ENCODE measurements at regions not wholly inside any gene's neighbourhood (a gene's known extent, or its start where the extent isn't known, plus 50 kb on each side); places are given as distances from the start of the nearest gene placed in this dataset.

DNA sequence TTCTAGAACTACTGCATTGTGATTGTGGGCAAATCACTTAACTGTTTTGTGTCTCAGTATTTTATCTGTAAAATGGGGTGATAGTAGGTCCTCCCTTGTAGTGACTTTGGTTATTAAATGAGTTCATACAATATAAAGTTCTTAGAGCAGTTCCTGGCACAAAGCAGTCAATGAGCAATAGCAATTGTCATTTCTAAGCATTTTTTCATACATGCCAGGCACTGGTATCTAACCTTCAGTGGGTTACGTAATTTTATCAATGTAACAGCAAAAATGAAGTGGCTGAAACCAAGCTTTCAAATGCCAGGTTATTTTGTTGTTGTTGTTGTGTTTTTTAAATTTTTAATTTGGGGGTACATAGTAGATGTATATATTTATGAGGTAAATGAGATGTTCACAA is 401.9 kb downstream of the MEIS1 start:
- Histone ChIP-seq H3K23ac (ENCODE audit: low read length in 2 of 2) (no peak overlapping the region), H3K79me1 (replicated peaks; ENCODE audit: low read length, poor library complexity, severe bottlenecking) (no peaks in the 10 kb centered on the region), H3K36me3 (ENCODE audit: control insufficient read depth in 1 of 2, insufficient read depth in 2 of 2, low read depth in 1 of 2, low read length in 2 of 2) (no peaks in the 10 kb centered on the region), H3K27me3 (ENCODE audit: control insufficient read depth in 1 of 2, insufficient read depth in 1 of 2, low read length in 2 of 2) (no peaks in the 10 kb centered on the region), H2AFZ (ENCODE audit: low read depth, low read length) (no peak overlapping the region), H2BK5ac (ENCODE audit: low read depth, low read length, poor library complexity, severe bottlenecking) (no peak overlapping the region), H3K27ac (ENCODE audit: low read length, poor library complexity, severe bottlenecking) (no peak overlapping the region), H4K91ac (ENCODE audit: low read length) (no peak overlapping the region), H3K4me1 (ENCODE audit: control insufficient read depth, insufficient read depth, low read depth, low read length) (peaks cover 1% of the 10 kb centered on the region), H3K4me3 (ENCODE audit: insufficient read depth in 1 of 2, low read depth in 1 of 2, low read length in 2 of 2) (no peak overlapping the region), H2BK12ac (ENCODE audit: low read length in 2 of 2) (no peak overlapping the region), H3K9ac (ENCODE audit: low read length) (no peak overlapping the region), H3K4me2 (ENCODE audit: low read length, poor library complexity, severe bottlenecking) (no peak overlapping the region), H3K18ac (ENCODE audit: low read depth in 1 of 2, low read length in 2 of 2) (no peak overlapping the region), H4K8ac (ENCODE audit: low read length) (no peak overlapping the region), H2BK120ac (ENCODE audit: low read depth, low read length) (no peak overlapping the region), H3K9me3 (ENCODE audit: control insufficient read depth, low read length) (no peaks in the 10 kb centered on the region), H3K4ac (ENCODE audit: low read depth in 1 of 2, low read length in 2 of 2) (no peak overlapping the region), H2BK15ac (ENCODE audit: low read depth, poor library complexity, severe bottlenecking) (no peak overlapping the region), H3K14ac (ENCODE audit: low read length in 2 of 2) (no peak overlapping the region), H2AK5ac (ENCODE audit: low read length, severe bottlenecking) (no peak overlapping the region)
- DNase-seq = no peak
- WGBS = 100% methylated on average over 1 of the region's 1 CpG

DNA sequence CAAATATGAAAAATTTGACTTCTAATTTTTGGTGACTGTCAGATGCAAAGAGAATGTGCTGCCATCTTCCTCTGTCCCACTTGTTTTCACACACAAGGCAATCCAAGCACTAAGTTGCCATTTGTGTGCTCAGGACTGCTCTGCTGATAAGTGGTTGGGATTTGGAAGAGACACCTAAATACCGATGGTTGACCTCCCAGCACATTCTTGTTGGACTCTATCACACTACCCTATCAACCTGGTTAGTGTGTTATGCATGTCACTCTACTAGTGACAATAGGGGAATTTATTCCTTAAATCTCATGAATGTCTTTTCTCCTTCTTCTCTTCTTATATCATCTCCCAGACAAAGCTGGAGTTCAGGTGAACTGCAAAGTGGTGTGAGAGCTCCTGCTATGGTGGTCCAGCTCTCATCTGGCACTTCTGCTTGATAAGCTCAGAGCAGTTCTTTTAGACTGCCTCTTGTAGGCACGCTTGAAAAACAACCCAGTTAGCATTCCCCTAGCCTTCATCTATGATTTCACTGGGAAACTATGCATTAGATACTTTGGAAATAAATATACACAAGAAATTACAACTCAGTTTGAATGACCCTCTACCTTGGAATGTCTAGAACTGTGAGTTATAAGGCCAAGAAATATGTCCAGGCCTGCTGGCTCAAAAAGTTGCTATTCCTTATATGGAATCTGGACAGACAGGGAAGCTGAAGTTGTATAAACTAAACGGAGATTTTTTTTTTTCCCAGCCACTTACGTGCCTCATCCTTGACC is 404.8 kb downstream of the MEIS1 start:
- no CpG with 5 or more reads among the region's 4 CpGs for WGBS
- H3K4me3 ChIP-seq (ENCODE audit: insufficient read depth in 1 of 2, low read depth in 1 of 2, low read length in 2 of 2) = peak overlapping the region in 1 of 2 experiments; percentile 32

DNA sequence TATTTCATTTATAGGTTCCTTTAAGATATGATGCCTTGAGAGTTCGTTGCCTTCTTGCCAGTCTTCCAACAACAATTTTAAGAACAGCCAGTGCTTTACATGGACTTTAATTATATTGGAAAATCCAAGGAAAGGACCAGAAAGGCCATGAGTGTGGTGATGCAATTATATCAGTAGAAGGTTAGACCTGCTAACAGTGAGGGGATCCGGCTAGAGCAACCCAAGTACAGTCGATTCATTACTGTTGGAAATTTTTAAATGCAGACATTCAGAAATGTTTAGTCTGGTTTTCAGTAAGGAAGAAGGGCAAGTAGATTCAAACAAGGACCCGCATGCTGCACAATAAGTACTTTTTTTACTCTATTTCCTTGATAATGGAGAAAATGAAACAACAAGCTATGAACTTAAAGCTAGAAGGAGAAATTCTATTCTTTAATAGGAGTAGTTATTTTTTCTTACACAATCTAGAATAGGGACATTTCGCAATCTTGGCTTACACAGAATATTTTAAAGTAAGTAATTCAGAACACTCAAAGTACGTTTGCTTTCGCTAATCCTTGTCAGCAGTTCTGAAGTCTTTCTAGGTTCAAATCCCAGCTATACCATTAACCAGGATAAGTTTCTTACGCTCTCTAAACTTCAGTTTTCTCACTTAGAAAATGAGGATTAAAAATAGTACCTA is 405.5 kb downstream of the MEIS1 start:
- H2BK5ac ChIP-seq (ENCODE audit: low read depth, low read length, poor library complexity, severe bottlenecking) = peak overlapping the region; percentile 79
- WGBS = 7% methylated on average over 2 of the region's 8 CpGs

More for the DNA sequence above, 404.8 kb downstream of the MEIS1 start:
- Histone ChIP-seq H3K18ac (ENCODE audit: low read depth in 1 of 2, low read length in 2 of 2) (peak overlapping the region; percentile 80 to 95), H3K79me1 (replicated peaks; ENCODE audit: low read length, poor library complexity, severe bottlenecking) (no peaks in the 10 kb centered on the region), H3K4ac (ENCODE audit: low read depth in 1 of 2, low read length in 2 of 2) (peak overlapping the region; percentile 67 to 93), H3K9me3 (ENCODE audit: control insufficient read depth, low read length) (no peaks in the 10 kb centered on the region), H2BK120ac (ENCODE audit: low read depth, low read length) (no peak overlapping the region), H2AK5ac (ENCODE audit: low read length, severe bottlenecking) (peak overlapping the region; percentile 100), H3K27ac (ENCODE audit: low read length, poor library complexity, severe bottlenecking) (peak overlapping the region; percentile 99), H3K27me3 (ENCODE audit: control insufficient read depth in 1 of 2, insufficient read depth in 1 of 2, low read length in 2 of 2) (no peaks in the 10 kb centered on the region), H2BK5ac (ENCODE audit: low read depth, low read length, poor library complexity, severe bottlenecking) (peak overlapping the region; percentile 92), H3K36me3 (ENCODE audit: control insufficient read depth in 1 of 2, insufficient read depth in 2 of 2, low read depth in 1 of 2, low read length in 2 of 2) (no peaks in the 10 kb centered on the region), H3K23ac (ENCODE audit: low read length in 2 of 2) (no peak overlapping the region), H4K91ac (ENCODE audit: low read length) (peak overlapping the region; percentile 94), H3K4me1 (ENCODE audit: control insufficient read depth, insufficient read depth, low read depth, low read length) (peaks cover 1% of the 10 kb centered on the region), H3K14ac (ENCODE audit: low read length in 2 of 2) (no peak overlapping the region), H2AFZ (ENCODE audit: low read depth, low read length) (no peak overlapping the region), H2BK15ac (ENCODE audit: low read depth, poor library complexity, severe bottlenecking) (no peak overlapping the region), H3K4me2 (ENCODE audit: low read length, poor library complexity, severe bottlenecking) (peak overlapping the region; percentile 39), H3K9ac (ENCODE audit: low read length) (peak overlapping the region; percentile 66), H4K8ac (ENCODE audit: low read length) (peak overlapping the region; percentile 95), H2BK12ac (ENCODE audit: low read length in 2 of 2) (peak overlapping the region; percentile 94 to 96)
- DNase-seq = peak; percentile 99

DNA sequence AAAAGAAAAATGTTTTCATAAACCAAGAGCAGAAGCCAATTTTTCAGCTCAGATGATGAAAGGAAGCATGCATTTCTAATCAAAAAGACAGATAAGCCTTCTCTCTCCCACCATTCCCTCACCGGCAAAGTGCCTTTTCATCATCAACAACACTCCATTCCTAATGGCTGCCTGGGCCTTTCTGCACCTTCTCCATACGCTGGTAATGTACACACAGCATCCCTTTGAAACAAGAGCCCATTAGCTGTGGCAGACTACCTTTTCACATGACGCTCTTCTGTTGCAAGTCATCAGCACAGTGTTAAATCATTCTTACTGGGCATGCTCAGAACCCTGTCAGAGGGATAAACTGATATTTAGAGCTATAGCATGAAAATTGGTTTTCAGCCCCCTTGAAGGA is 408.9 kb downstream of the MEIS1 start:
- no peak overlapping the region for H3K4me2 ChIP-seq (ENCODE audit: low read length, poor library complexity, severe bottlenecking)
- no peak overlapping the region for H2AK5ac ChIP-seq (ENCODE audit: low read length, severe bottlenecking)
- H3K9ac ChIP-seq (ENCODE audit: low read length) = no peak overlapping the region
- H3K36me3 ChIP-seq (ENCODE audit: control insufficient read depth in 1 of 2, insufficient read depth in 2 of 2, low read depth in 1 of 2, low read length in 2 of 2) = no peaks in the 10 kb centered on the region
- H3K27ac ChIP-seq (ENCODE audit: low read length, poor library complexity, severe bottlenecking) = no peak overlapping the region
- H2BK12ac ChIP-seq (ENCODE audit: low read length in 2 of 2) = no peak overlapping the region
- H2BK15ac ChIP-seq (ENCODE audit: low read depth, poor library complexity, severe bottlenecking) = no peak overlapping the region
- 80% methylated on average over 3 of the region's 3 CpGs for WGBS
- H2BK120ac ChIP-seq (ENCODE audit: low read depth, low read length) = no peak overlapping the region
- H3K18ac ChIP-seq (ENCODE audit: low read depth in 1 of 2, low read length in 2 of 2) = no peak overlapping the region
- no peak overlapping the region for H3K23ac ChIP-seq (ENCODE audit: low read length in 2 of 2)
- H3K4ac ChIP-seq (ENCODE audit: low read depth in 1 of 2, low read length in 2 of 2) = no peak overlapping the region
- no peak overlapping the region for H2BK5ac ChIP-seq (ENCODE audit: low read depth, low read length, poor library complexity, severe bottlenecking)
- H3K4me3 ChIP-seq (ENCODE audit: insufficient read depth in 1 of 2, low read depth in 1 of 2, low read length in 2 of 2) = no peak overlapping the region
- peaks cover 9% of the 10 kb centered on the region for H3K4me1 ChIP-seq (ENCODE audit: control insufficient read depth, insufficient read depth, low read depth, low read length)
- H3K79me1 ChIP-seq (replicated peaks; ENCODE audit: low read length, poor library complexity, severe bottlenecking) = no peaks in the 10 kb centered on the region
- no peak for DNase-seq
- no peaks in the 10 kb centered on the region for H3K9me3 ChIP-seq (ENCODE audit: control insufficient read depth, low read length)
- H4K8ac ChIP-seq (ENCODE audit: low read length) = no peak overlapping the region
- H3K14ac ChIP-seq (ENCODE audit: low read length in 2 of 2) = no peak overlapping the region
- no peak overlapping the region for H2AFZ ChIP-seq (ENCODE audit: low read depth, low read length)
- H3K27me3 ChIP-seq (ENCODE audit: control insufficient read depth in 1 of 2, insufficient read depth in 1 of 2, low read length in 2 of 2) = no peaks in the 10 kb centered on the region
- peak overlapping the region; percentile 5 for H4K91ac ChIP-seq (ENCODE audit: low read length)

More for the DNA sequence above, 405.5 kb downstream of the MEIS1 start:
- H3K9ac ChIP-seq (ENCODE audit: low read length) = peak overlapping the region; percentile 66
- no peaks in the 10 kb centered on the region for H3K79me1 ChIP-seq (replicated peaks; ENCODE audit: low read length, poor library complexity, severe bottlenecking)
- no peaks in the 10 kb centered on the region for H3K27me3 ChIP-seq (ENCODE audit: control insufficient read depth in 1 of 2, insufficient read depth in 1 of 2, low read length in 2 of 2)
- peaks cover 1% of the 10 kb centered on the region for H3K4me1 ChIP-seq (ENCODE audit: control insufficient read depth, insufficient read depth, low read depth, low read length)
- no peak overlapping the region for H2AFZ ChIP-seq (ENCODE audit: low read depth, low read length)
- no peak overlapping the region for H3K4me2 ChIP-seq (ENCODE audit: low read length, poor library complexity, severe bottlenecking)
- H3K36me3 ChIP-seq (ENCODE audit: control insufficient read depth in 1 of 2, insufficient read depth in 2 of 2, low read depth in 1 of 2, low read length in 2 of 2) = no peaks in the 10 kb centered on the region
- H3K4me3 ChIP-seq (ENCODE audit: insufficient read depth in 1 of 2, low read depth in 1 of 2, low read length in 2 of 2) = peak overlapping the region in 1 of 2 experiments; percentile 20
- H3K27ac ChIP-seq (ENCODE audit: low read length, poor library complexity, severe bottlenecking) = peak overlapping the region; percentile 99
- no peak overlapping the region for H4K91ac ChIP-seq (ENCODE audit: low read length)
- no peak overlapping the region for H2AK5ac ChIP-seq (ENCODE audit: low read length, severe bottlenecking)
- H2BK12ac ChIP-seq (ENCODE audit: low read length in 2 of 2) = no peak overlapping the region
- H3K14ac ChIP-seq (ENCODE audit: low read length in 2 of 2) = no peak overlapping the region
- no peak overlapping the region for H2BK15ac ChIP-seq (ENCODE audit: low read depth, poor library complexity, severe bottlenecking)
- no peaks in the 10 kb centered on the region for H3K9me3 ChIP-seq (ENCODE audit: control insufficient read depth, low read length)
- H3K23ac ChIP-seq (ENCODE audit: low read length in 2 of 2) = no peak overlapping the region
- H4K8ac ChIP-seq (ENCODE audit: low read length) = no peak overlapping the region
- H2BK120ac ChIP-seq (ENCODE audit: low read depth, low read length) = no peak overlapping the region
- H3K4ac ChIP-seq (ENCODE audit: low read depth in 1 of 2, low read length in 2 of 2) = no peak overlapping the region
- DNase-seq = no peak
- H3K18ac ChIP-seq (ENCODE audit: low read depth in 1 of 2, low read length in 2 of 2) = peak overlapping the region; percentile 24 to 62

Data from mesenchymal stem cell (in vitro differentiated cells and primary cell).